ENCODE measurements at regions not wholly inside any gene's neighbourhood (a gene's known extent, or its start where the extent isn't known, plus 50 kb on each side); places are given as distances from the start of the nearest gene placed in this dataset.

DNA sequence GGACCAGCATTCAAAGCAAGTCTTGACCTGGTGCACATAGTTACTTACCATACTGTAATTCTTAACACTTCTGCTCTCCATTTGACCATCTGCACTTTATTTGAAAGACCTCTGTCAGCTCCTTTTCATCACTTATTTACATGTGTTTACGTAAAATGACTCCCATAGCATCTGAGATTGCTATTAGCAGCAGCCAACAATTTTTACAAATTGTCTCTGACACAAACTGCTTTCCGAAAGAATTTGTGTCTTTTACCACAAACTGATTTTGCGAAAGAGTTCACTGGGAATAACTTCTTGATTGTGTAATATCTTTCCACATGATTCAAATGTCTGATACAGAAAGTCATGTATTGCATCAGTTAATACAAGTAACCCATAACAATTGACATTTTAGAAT lies 144.1 kb upstream of the PEX5L start:
- Histone ChIP-seq H3K36me3 (ENCODE audit: control insufficient read depth in 1 of 2, insufficient read depth in 2 of 2, low read depth in 1 of 2, low read length in 2 of 2) (no peaks in the 10 kb centered on the region), H2BK15ac (ENCODE audit: low read depth, poor library complexity, severe bottlenecking) (no peak overlapping the region), H2AFZ (ENCODE audit: low read depth, low read length) (no peak overlapping the region), H3K9me3 (ENCODE audit: control insufficient read depth, low read length) (no peaks in the 10 kb centered on the region), H4K8ac (ENCODE audit: low read length) (no peak overlapping the region), H4K91ac (ENCODE audit: low read length) (no peak overlapping the region), H3K79me1 (replicated peaks; ENCODE audit: low read length, poor library complexity, severe bottlenecking) (no peaks in the 10 kb centered on the region), H3K9ac (ENCODE audit: low read length) (peak overlapping the region; percentile 63), H3K23ac (ENCODE audit: low read length in 2 of 2) (no peak overlapping the region), H3K27ac (ENCODE audit: low read length, poor library complexity, severe bottlenecking) (no peak overlapping the region), H3K4me1 (ENCODE audit: control insufficient read depth, insufficient read depth, low read depth, low read length) (no peaks in the 10 kb centered on the region), H3K4me3 (ENCODE audit: insufficient read depth in 1 of 2, low read depth in 1 of 2, low read length in 2 of 2) (peak overlapping the region in 1 of 2 experiments; percentile 19), H2AK5ac (ENCODE audit: low read length, severe bottlenecking) (no peak overlapping the region), H3K14ac (ENCODE audit: low read length in 2 of 2) (no peak overlapping the region), H2BK12ac (ENCODE audit: low read length in 2 of 2) (no peak overlapping the region), H3K27me3 (ENCODE audit: control insufficient read depth in 1 of 2, insufficient read depth in 1 of 2, low read length in 2 of 2) (no peaks in the 10 kb centered on the region), H2BK5ac (ENCODE audit: low read depth, low read length, poor library complexity, severe bottlenecking) (no peak overlapping the region), H3K4ac (ENCODE audit: low read depth in 1 of 2, low read length in 2 of 2) (no peak overlapping the region), H3K4me2 (ENCODE audit: low read length, poor library complexity, severe bottlenecking) (no peak overlapping the region), H3K18ac (ENCODE audit: low read depth in 1 of 2, low read length in 2 of 2) (no peak overlapping the region), H2BK120ac (ENCODE audit: low read depth, low read length) (no peak overlapping the region)
- DNase-seq: no peak
- WGBS: 52% methylated on average over 1 of the region's 3 CpGs

DNA sequence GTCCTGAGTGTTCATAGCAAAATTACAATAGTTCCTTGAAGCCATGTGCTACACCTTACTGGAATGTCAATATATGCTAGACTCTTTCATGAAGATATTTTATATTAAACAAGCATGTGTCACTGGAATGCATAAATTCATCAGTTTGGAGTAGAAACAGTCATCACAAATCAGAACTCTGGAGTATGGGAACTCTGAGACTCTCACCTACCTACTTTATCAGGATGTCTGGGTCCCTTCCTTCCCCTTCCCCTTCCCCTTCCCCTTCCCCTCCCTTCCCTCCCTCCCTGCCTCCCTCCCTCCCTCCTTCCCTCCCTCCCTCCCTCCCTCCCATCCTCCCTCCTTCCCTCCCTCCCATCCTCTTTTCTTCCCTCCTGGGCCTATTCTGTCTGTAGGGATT lies 144.7 kb upstream of the PEX5L start:
- H2BK5ac ChIP-seq (ENCODE audit: low read depth, low read length, poor library complexity, severe bottlenecking): no peak overlapping the region
- H2BK120ac ChIP-seq (ENCODE audit: low read depth, low read length): no peak overlapping the region
- H3K4ac ChIP-seq (ENCODE audit: low read depth in 1 of 2, low read length in 2 of 2): no peak overlapping the region
- no peaks in the 10 kb centered on the region for H3K4me1 ChIP-seq (ENCODE audit: control insufficient read depth, insufficient read depth, low read depth, low read length)
- H3K4me3 ChIP-seq (ENCODE audit: insufficient read depth in 1 of 2, low read depth in 1 of 2, low read length in 2 of 2): no peak overlapping the region
- no peaks in the 10 kb centered on the region for H3K36me3 ChIP-seq (ENCODE audit: control insufficient read depth in 1 of 2, insufficient read depth in 2 of 2, low read depth in 1 of 2, low read length in 2 of 2)
- H2BK12ac ChIP-seq (ENCODE audit: low read length in 2 of 2): no peak overlapping the region
- peak overlapping the region; percentile 63 for H3K9ac ChIP-seq (ENCODE audit: low read length)
- no peaks in the 10 kb centered on the region for H3K27me3 ChIP-seq (ENCODE audit: control insufficient read depth in 1 of 2, insufficient read depth in 1 of 2, low read length in 2 of 2)
- no peak overlapping the region for H4K91ac ChIP-seq (ENCODE audit: low read length)
- H3K23ac ChIP-seq (ENCODE audit: low read length in 2 of 2): no peak overlapping the region
- no peak overlapping the region for H2AFZ ChIP-seq (ENCODE audit: low read depth, low read length)
- no peak overlapping the region for H3K14ac ChIP-seq (ENCODE audit: low read length in 2 of 2)
- no peaks in the 10 kb centered on the region for H3K9me3 ChIP-seq (ENCODE audit: control insufficient read depth, low read length)
- no peaks in the 10 kb centered on the region for H3K79me1 ChIP-seq (replicated peaks; ENCODE audit: low read length, poor library complexity, severe bottlenecking)
- no peak overlapping the region for H3K27ac ChIP-seq (ENCODE audit: low read length, poor library complexity, severe bottlenecking)
- no peak overlapping the region for H3K4me2 ChIP-seq (ENCODE audit: low read length, poor library complexity, severe bottlenecking)
- H3K18ac ChIP-seq (ENCODE audit: low read depth in 1 of 2, low read length in 2 of 2): no peak overlapping the region
- H2AK5ac ChIP-seq (ENCODE audit: low read length, severe bottlenecking): no peak overlapping the region
- DNase-seq: no peak
- H4K8ac ChIP-seq (ENCODE audit: low read length): no peak overlapping the region
- no peak overlapping the region for H2BK15ac ChIP-seq (ENCODE audit: low read depth, poor library complexity, severe bottlenecking)

- Histone ChIP-seq H3K27me3 (ENCODE audit: control insufficient read depth in 1 of 2, insufficient read depth in 1 of 2, low read length in 2 of 2) (no peaks in the 10 kb centered on the region), H3K4me1 (ENCODE audit: control insufficient read depth, insufficient read depth, low read depth, low read length) (no peaks in the 10 kb centered on the region), H2BK15ac (ENCODE audit: low read depth, poor library complexity, severe bottlenecking) (no peak overlapping the region), H4K8ac (ENCODE audit: low read length) (no peak overlapping the region), H4K91ac (ENCODE audit: low read length) (no peak overlapping the region), H3K79me1 (replicated peaks; ENCODE audit: low read length, poor library complexity, severe bottlenecking) (no peaks in the 10 kb centered on the region), H3K4me2 (ENCODE audit: low read length, poor library complexity, severe bottlenecking) (no peak overlapping the region), H3K23ac (ENCODE audit: low read length in 2 of 2) (no peak overlapping the region), H3K9me3 (ENCODE audit: control insufficient read depth, low read length) (no peaks in the 10 kb centered on the region), H2BK120ac (ENCODE audit: low read depth, low read length) (no peak overlapping the region), H2AFZ (ENCODE audit: low read depth, low read length) (no peak overlapping the region), H3K36me3 (ENCODE audit: control insufficient read depth in 1 of 2, insufficient read depth in 2 of 2, low read depth in 1 of 2, low read length in 2 of 2) (no peaks in the 10 kb centered on the region), H3K4ac (ENCODE audit: low read depth in 1 of 2, low read length in 2 of 2) (no peak overlapping the region), H3K4me3 (ENCODE audit: insufficient read depth in 1 of 2, low read depth in 1 of 2, low read length in 2 of 2) (no peak overlapping the region), H3K18ac (ENCODE audit: low read depth in 1 of 2, low read length in 2 of 2) (no peak overlapping the region), H3K27ac (ENCODE audit: low read length, poor library complexity, severe bottlenecking) (no peak overlapping the region), H2BK12ac (ENCODE audit: low read length in 2 of 2) (no peak overlapping the region), H2BK5ac (ENCODE audit: low read depth, low read length, poor library complexity, severe bottlenecking) (no peak overlapping the region), H3K14ac (ENCODE audit: low read length in 2 of 2) (no peak overlapping the region), H3K9ac (ENCODE audit: low read length) (no peak overlapping the region), H2AK5ac (ENCODE audit: low read length, severe bottlenecking) (no peak overlapping the region)
- DNase-seq: no peak
- 59% methylated on average over 3 of the region's 3 CpGs for WGBS
These were observed 146.6 kb upstream of the PEX5L start for GRCh38 chr3:180183346-180183745.

- H3K4me2 ChIP-seq (ENCODE audit: low read length, poor library complexity, severe bottlenecking): no peak overlapping the region
- H2AK5ac ChIP-seq (ENCODE audit: low read length, severe bottlenecking): no peak overlapping the region
- no peak overlapping the region for H4K8ac ChIP-seq (ENCODE audit: low read length)
These were observed 148.1 kb upstream of the PEX5L start for GRCh38 chr3:180184816-180185215.

More at GRCh38 chr3:180184816-180185215, 148.1 kb upstream of the PEX5L start:
- H3K27ac ChIP-seq (ENCODE audit: low read length, poor library complexity, severe bottlenecking): no peak overlapping the region
- no peaks in the 10 kb centered on the region for H3K27me3 ChIP-seq (ENCODE audit: control insufficient read depth in 1 of 2, insufficient read depth in 1 of 2, low read length in 2 of 2)
- H3K36me3 ChIP-seq (ENCODE audit: control insufficient read depth in 1 of 2, insufficient read depth in 2 of 2, low read depth in 1 of 2, low read length in 2 of 2): no peaks in the 10 kb centered on the region
- H3K18ac ChIP-seq (ENCODE audit: low read depth in 1 of 2, low read length in 2 of 2): no peak overlapping the region
- H3K4me3 ChIP-seq (ENCODE audit: insufficient read depth in 1 of 2, low read depth in 1 of 2, low read length in 2 of 2): no peak overlapping the region
- no peaks in the 10 kb centered on the region for H3K4me1 ChIP-seq (ENCODE audit: control insufficient read depth, insufficient read depth, low read depth, low read length)
- no peak overlapping the region for H3K4ac ChIP-seq (ENCODE audit: low read depth in 1 of 2, low read length in 2 of 2)
- no peak for DNase-seq
- H2BK12ac ChIP-seq (ENCODE audit: low read length in 2 of 2): no peak overlapping the region
- no peak overlapping the region for H2AFZ ChIP-seq (ENCODE audit: low read depth, low read length)
- no peaks in the 10 kb centered on the region for H3K9me3 ChIP-seq (ENCODE audit: control insufficient read depth, low read length)
- no peak overlapping the region for H2BK120ac ChIP-seq (ENCODE audit: low read depth, low read length)
- H2BK5ac ChIP-seq (ENCODE audit: low read depth, low read length, poor library complexity, severe bottlenecking): no peak overlapping the region
- no peak overlapping the region for H3K23ac ChIP-seq (ENCODE audit: low read length in 2 of 2)
- no peak overlapping the region for H3K9ac ChIP-seq (ENCODE audit: low read length)
- H3K14ac ChIP-seq (ENCODE audit: low read length in 2 of 2): no peak overlapping the region
- 64% methylated on average over 2 of the region's 2 CpGs for WGBS
- H2BK15ac ChIP-seq (ENCODE audit: low read depth, poor library complexity, severe bottlenecking): no peak overlapping the region
- no peak overlapping the region for H4K91ac ChIP-seq (ENCODE audit: low read length)
- no peaks in the 10 kb centered on the region for H3K79me1 ChIP-seq (replicated peaks; ENCODE audit: low read length, poor library complexity, severe bottlenecking)
